GM12878 (cell line): ENCODE measurements at regions not wholly inside any gene's neighbourhood (a gene's known extent, or its start where the extent isn't known, plus 50 kb on each side); places are given as distances from the start of the nearest gene placed in this dataset.

Source experiments
- ATAC-seq: fragments of 200-7000 bp; cut with Tn5 transposase; 3 replicates; pipeline ENCODE4 v1.9.1; 2020; ENCODE audit warnings: mild to moderate bottlenecking, moderate library complexity
- BruUV-seq: library from RNA; stranded (reverse); fragments of 400-500 nt; replicated peaks from 2 replicates; lab custom pipeline; 2021; lab: Mats Ljungman, UMichigan
- CTCF ChIA-PET: fragments of 300-600 bp; sonication (Branson Sonifier 250); formaldehyde crosslinking; extraction: SDS; loops from one replicate; lab custom pipeline; 2021; ENCODE audit warnings: inconsistent platforms; lab: Yijun Ruan, JAX
- POLR2A ChIA-PET: fragments of 350-600 bp; formaldehyde crosslinking; extraction: SDS; loops from one replicate; lab custom pipeline; 2021; ENCODE audit warnings: inconsistent platforms; lab: Charles Lee
- RAD21 ChIA-PET: fragments of 300-600 bp; sonication (Branson Sonifier 250); formaldehyde crosslinking; loops from one replicate; lab custom pipeline; 2023; ENCODE audit warnings: antibody characterized with exemption; ENCODE audit not compliant: unreplicated experiment; lab: Charles Lee
- SMC1A ChIA-PET: fragments of 300-600 bp; sonication (Branson Sonifier 250); formaldehyde crosslinking; loops from one replicate; lab custom pipeline; 2023; ENCODE audit not compliant: unreplicated experiment, uncharacterized antibody; lab: Charles Lee
- DNase-seq: peaks from one replicate; pipeline ENCODE4 v3.0.0-alpha.2; 2011; ENCODE audit warnings: low read depth, low spot score
- FAIRE-seq: peaks from 3 replicates; lab custom pipeline; 2011; peaks lifted over from hg19 to GRCh38; lab: Jason Lieb, UNC
- H2AFZ ChIP-seq: 2 replicates; pipeline ENCODE4 v1.6.0; 2011; ENCODE audit warnings: low read depth, low read length, control low read depth; ENCODE audit not compliant: control insufficient read depth
- H3K27ac ChIP-seq: 2 replicates; pipeline ENCODE4 v1.5.1; 2011; ENCODE audit warnings: control low read depth; ENCODE audit not compliant: control insufficient read depth, insufficient read depth
- H3K27me3 ChIP-seq, 2 experiments: replicated peaks in 1 of 2; 2 replicates each; pipeline versions ENCODE4 v1.6.0 to v1.6.1; 2011; ENCODE audit warnings: low read length in 1 of 2; ENCODE audit not compliant: control insufficient read depth in 2 of 2, insufficient read depth in 2 of 2
- H3K36me3 ChIP-seq, 2 experiments: 2 replicates each; pipeline ENCODE4 v1.5.1; 2011; ENCODE audit warnings: low read length in 1 of 2; ENCODE audit not compliant: control insufficient read depth in 2 of 2, insufficient read depth in 2 of 2
- H3K4me1 ChIP-seq: 2 replicates; pipeline ENCODE4 v1.6.1; 2011; ENCODE audit warnings: mild to moderate bottlenecking, low read length, moderate library complexity, mixed read lengths; ENCODE audit not compliant: control insufficient read depth, insufficient read depth
- H3K4me2 ChIP-seq: 2 replicates; pipeline ENCODE4 v1.6.0; 2011; ENCODE audit warnings: control low read depth; ENCODE audit not compliant: control insufficient read depth, insufficient read depth
- H3K4me3 ChIP-seq: fragments of 200-600 bp; sonication (generic); 2 replicates; pipeline ENCODE4 v1.5.1; 2016
- H3K79me2 ChIP-seq: 2 replicates; pipeline ENCODE4 v1.6.0; 2011; ENCODE audit warnings: low read length; ENCODE audit not compliant: control insufficient read depth, insufficient read depth
- H3K9ac ChIP-seq: 2 replicates; pipeline ENCODE4 v1.8.0; 2011; ENCODE audit warnings: low read length, control low read depth, mixed read lengths; ENCODE audit not compliant: control insufficient read depth, insufficient read depth
- H3K9me3 ChIP-seq: replicated peaks from 3 replicates; pipeline ENCODE4 v1.5.1; 2011; ENCODE audit warnings: mild to moderate bottlenecking, low read length; ENCODE audit not compliant: control insufficient read depth, insufficient read depth
- H4K20me1 ChIP-seq: 2 replicates; pipeline ENCODE4 v1.6.0; 2011; ENCODE audit not compliant: control insufficient read depth, insufficient read depth
- BCL3 ChIP-seq: IDR thresholded peaks from 2 replicates; pipeline ENCODE4 v1.6.1; 2011; ENCODE audit warnings: borderline replicate concordance, low read depth, mild to moderate bottlenecking, moderate library complexity, low read length; ENCODE audit not compliant: insufficient read depth, poor library complexity, severe bottlenecking
- FOS ChIP-seq: IDR thresholded peaks from 3 replicates; pipeline ENCODE4 v1.6.1; 2011; ENCODE audit warnings: borderline replicate concordance; ENCODE audit not compliant: insufficient read length; ENCODE audit errors: extremely low read depth
- GATAD2B ChIP-seq: fragments of 450-650 bp; conservative IDR thresholded peaks from 2 replicates; pipeline ENCODE4 v1.6.1; 2017; ENCODE audit warnings: low read depth, mild to moderate bottlenecking, moderate library complexity
- HDAC2 ChIP-seq: fragments of 200-600 bp; sonication (generic); IDR thresholded peaks from 2 replicates; pipeline ENCODE4 v1.6.1; 2017
- MYC ChIP-seq: IDR thresholded peaks from 2 replicates; pipeline ENCODE4 v1.6.1; 2011; ENCODE audit warnings: mild to moderate bottlenecking, low read length, moderate library complexity, inconsistent platforms; ENCODE audit not compliant: insufficient read depth, insufficient replicate concordance, insufficient read length, severe bottlenecking
- NBN ChIP-seq: fragments of 450-650 bp; IDR thresholded peaks from 2 replicates; pipeline ENCODE4 v1.6.1; 2016
- NFIC ChIP-seq: IDR thresholded peaks from 2 replicates; pipeline ENCODE4 v1.6.1; 2012; ENCODE audit warnings: low read depth, mild to moderate bottlenecking, inconsistent platforms, low read length, moderate library complexity
- NFYB ChIP-seq: IDR thresholded peaks from 2 replicates; pipeline ENCODE4 v1.6.1; 2011; ENCODE audit warnings: low read depth, mild to moderate bottlenecking, low read length, improper control_type of control experiment, moderate library complexity; ENCODE audit not compliant: insufficient read depth
- PAX8 ChIP-seq: fragments of 450-650 bp; IDR thresholded peaks from 2 replicates; pipeline ENCODE4 v1.6.1; 2017; ENCODE audit warnings: mild to moderate bottlenecking, moderate library complexity
- POLR2A ChIP-seq: IDR thresholded peaks from 2 replicates; pipeline ENCODE4 v1.6.1; 2011; ENCODE audit warnings: low read depth, mild to moderate bottlenecking, low read length
- POLR2AphosphoS2 ChIP-seq: IDR thresholded peaks from 2 replicates; pipeline ENCODE4 v1.6.1; 2011; ENCODE audit warnings: low read depth, mild to moderate bottlenecking, low read length, improper control_type of control experiment, moderate library complexity
- SKIL ChIP-seq: fragments of 450-650 bp; IDR thresholded peaks from 2 replicates; pipeline ENCODE4 v1.6.1; 2017; ENCODE audit warnings: mild to moderate bottlenecking, low read depth, inconsistent platforms; ENCODE audit not compliant: poor library complexity, severe bottlenecking
- TBL1XR1 ChIP-seq: IDR thresholded peaks from 2 replicates; pipeline ENCODE4 v1.6.1; 2012; ENCODE audit warnings: low read depth, low read length, improper control_type of control experiment
- TCF12 ChIP-seq: IDR thresholded peaks from 2 replicates; pipeline ENCODE4 v1.6.1; 2011; ENCODE audit warnings: low read depth, mild to moderate bottlenecking, low read length
- TCF7 ChIP-seq: IDR thresholded peaks from 2 replicates; pipeline ENCODE4 v1.6.1; 2014; ENCODE audit warnings: antibody characterized with exemption, borderline replicate concordance
- ZNF592 ChIP-seq: fragments of 450-650 bp; IDR thresholded peaks from 2 replicates; pipeline ENCODE4 v1.6.1; 2017; ENCODE audit warnings: mild to moderate bottlenecking, moderate library complexity
- WGBS: methylation state at CpG from one replicate; pipeline ENCODE4 v1.1.6; 2016; ENCODE audit warnings: low lambda C conversion rate; ENCODE audit not compliant: insufficient replicate concordance, insufficient coverage; ENCODE audit errors: missing lambda C conversion rate; 5-methylcytosine and 5-hydroxymethylcytosine counted together
- in situ Hi-C: fragments of 300-500 bp; cut with MboI; formaldehyde crosslinking; loops from 9 replicates; pipeline ENCODE4 v1.14.3; 2018; ENCODE audit warnings: mixed read lengths
- intact Hi-C: fragments of 100-400 bp; cut with micrococcal nuclease; formaldehyde crosslinking; loops from one replicate; pipeline ENCODE4 v1.14.2; 2022; ENCODE audit not compliant: unreplicated experiment

GRCh38 chr10:85080934-85081333 is 752.5 kb downstream of the CCSER2 start:
- 23% methylated on average over 2 of the region's 2 CpGs for WGBS
- TF ChIP-seq PAX8 (no peak), GATAD2B (no peak), NFIC (no peak), NFYB (no peak), NBN (no peak), POLR2AphosphoS2 (no peak), TCF12 (no peak), BCL3 (no peak), ZNF592 (no peak), TBL1XR1 (no peak), POLR2A (no peak), FOS (no peak), TCF7 (no peak), HDAC2 (no peak), MYC (no peak), SKIL (no peak)
- in situ Hi-C loops (no loop called here), intact Hi-C loops (no loop called here)
- CTCF ChIA-PET: no interaction called here
- BruUV-seq: no TSS peak
- POLR2A ChIA-PET: no interaction called here
- Histone ChIP-seq H2AFZ (no peak overlapping the region), H3K4me3 (no peak overlapping the region), H3K4me2 (no peak overlapping the region), H3K79me2 (no peaks in the 10 kb centered on the region), H3K27me3 (no peaks in the 10 kb centered on the region), H3K27ac (no peak overlapping the region), H3K4me1 (no peaks in the 10 kb centered on the region), H3K36me3 (no peaks in the 10 kb centered on the region), H3K9me3 (no peaks in the 10 kb centered on the region), H4K20me1 (no peaks in the 10 kb centered on the region), H3K9ac (no peak overlapping the region)
- RAD21 ChIA-PET: no interaction called here
- no peak for ATAC-seq
- no peak for FAIRE-seq
- SMC1A ChIA-PET: no interaction called here
- DNase-seq: no peak
